Colon (tissue), 2 donors: ENCODE measurements at regions not wholly inside any gene's neighbourhood (a gene's known extent, or its start where the extent isn't known, plus 50 kb on each side); places are given as distances from the start of the nearest gene placed in this dataset.
"Not testable (repeated sequence)": the region's sequence is repeated elsewhere in the genome, so short reads cannot be mapped to it uniquely, and the experiment has no call there.

Experiments
- FAIRE-seq: peaks from 2 replicates; lab custom pipeline; 2012; peaks lifted over from hg19 to GRCh38; lab: Jason Lieb, UNC
- donor health status: control.
- donor health status: control.

GRCh38 chr5:124796495-124796894 is 50.1 kb upstream of the ZNF608 start:
- no peak for FAIRE-seq

- no peak for FAIRE-seq
Measured at GRCh38 chr5:124797665-124798087, 51.2 kb upstream of the ZNF608 start.

- FAIRE-seq = no peak
Measured at GRCh38 chr5:124798890-124799289, 52.5 kb upstream of the ZNF608 start.

- no peak for FAIRE-seq
Measured at GRCh38 chr5:124801551-124801950, 55.1 kb upstream of the ZNF608 start.

- no peak for FAIRE-seq
Measured at GRCh38 chr5:124803617-124804323, 57.3 kb upstream of the ZNF608 start.

- FAIRE-seq = no peak
Measured at GRCh38 chr5:124806026-124806372, 59.6 kb upstream of the ZNF608 start.

GRCh38 chr5:124806373-124807077 is 60.1 kb upstream of the ZNF608 start:
- FAIRE-seq = no peak

- no peak for FAIRE-seq
Measured at GRCh38 chr5:124808842-124809268, 62.4 kb upstream of the ZNF608 start.

GRCh38 chr5:124810396-124811006 is 64.1 kb upstream of the ZNF608 start:
- no peak for FAIRE-seq

GRCh38 chr5:124812771-124813358 is 66.4 kb upstream of the ZNF608 start:
- no peak for FAIRE-seq

GRCh38 chr5:124816381-124816780 is 69.9 kb upstream of the ZNF608 start:
- no peak for FAIRE-seq

GRCh38 chr5:124819201-124819600 is 72.8 kb upstream of the ZNF608 start:
- no peak for FAIRE-seq

- FAIRE-seq = no peak
Measured at GRCh38 chr5:124822647-124823046, 76.2 kb upstream of the ZNF608 start.

GRCh38 chr5:124823380-124823779 is 76.9 kb upstream of the ZNF608 start:
- FAIRE-seq = no peak

- peak; percentile 33 for FAIRE-seq
Measured at GRCh38 chr5:124824637-124825158, 78.3 kb upstream of the ZNF608 start.

- FAIRE-seq = no peak
Measured at GRCh38 chr5:124825250-124825982, 79.0 kb upstream of the ZNF608 start.

GRCh38 chr5:124825983-124826337 is 79.5 kb upstream of the ZNF608 start:
- no peak for FAIRE-seq

- no peak for FAIRE-seq
Measured at GRCh38 chr5:124828731-124829234, 82.3 kb upstream of the ZNF608 start.

GRCh38 chr5:124831687-124832240 is 85.3 kb upstream of the ZNF608 start:
- no peak for FAIRE-seq

GRCh38 chr5:124832510-124832909 is 86.1 kb upstream of the ZNF608 start:
- no peak for FAIRE-seq

- FAIRE-seq = not testable (repeated sequence)
Measured at GRCh38 chr5:124836314-124836713, 89.9 kb upstream of the ZNF608 start.
